GM10266 (cell line): ENCODE measurements at regions not wholly inside any gene's neighbourhood (a gene's known extent, or its start where the extent isn't known, plus 50 kb on each side); places are given as distances from the start of the nearest gene placed in this dataset.

Experiments used
- DNase-seq: peaks from one replicate; pipeline ENCODE4 v3.0.0; 2012; ENCODE audit errors: extremely low spot score
- CTCF ChIP-seq: IDR thresholded peaks from 2 replicates; pipeline ENCODE4 v1.5.1; 2012; ENCODE audit warnings: mild to moderate bottlenecking, low read depth; ENCODE audit not compliant: control insufficient read depth, insufficient read depth; ENCODE audit errors: missing control alignments

GRCh38 chr2:59256290-59256689, 1015.2 kb upstream of the FANCL start:
- no peak for TF ChIP-seq CTCF

GRCh38 chr2:59254279-59254678, 1013.2 kb upstream of the FANCL start:
- no peak for DNase-seq
- no peak for TF ChIP-seq CTCF

More at GRCh38 chr2:59256290-59256689, 1015.2 kb upstream of the FANCL start:
- DNase-seq, result no peak

GRCh38 chr2:59250307-59250677, 1009.2 kb upstream of the FANCL start:
- no peak for TF ChIP-seq CTCF
- no peak for DNase-seq

- no peak for DNase-seq
- TF ChIP-seq CTCF, result no peak
These were observed 1008.5 kb upstream of the FANCL start for GRCh38 chr2:59249441-59250306.

- no peak for DNase-seq
- no peak for TF ChIP-seq CTCF
These were observed 998.0 kb upstream of the FANCL start for GRCh38 chr2:59239146-59239545.

GRCh38 chr2:59237311-59237710, 996.2 kb upstream of the FANCL start:
- DNase-seq, result no peak
- no peak for TF ChIP-seq CTCF

- DNase-seq, result no peak
- no peak for TF ChIP-seq CTCF
These were observed 995.6 kb upstream of the FANCL start for GRCh38 chr2:59236723-59237122.
